H1 (cell line): ENCODE measurements at regions not wholly inside any gene's neighbourhood (a gene's known extent, or its start where the extent isn't known, plus 50 kb on each side); places are given as distances from the start of the nearest gene placed in this dataset.

Source experiments
- CTCF ChIA-PET: fragments of 300-600 bp; sonication (Branson Sonifier 250); formaldehyde crosslinking; loops from one replicate; lab custom pipeline; 2021; ENCODE audit not compliant: partially characterized antibody; lab: Charles Lee
- POLR2A ChIA-PET: fragments of 300-600 bp; sonication (Branson Sonifier 250); formaldehyde crosslinking; loops from one replicate; lab custom pipeline; 2021; ENCODE audit warnings: inconsistent platforms; ENCODE audit not compliant: partially characterized antibody; lab: Charles Lee
- DNase-seq, 2 experiments: peaks; one replicate each; pipeline versions ENCODE4 v3.0.0 to v3.0.0-alpha.2; 2010 to 2022; ENCODE audit warnings: low spot score in 2 of 2, low read depth in 1 of 2, mixed read lengths in 1 of 2
- FAIRE-seq: peaks from 2 replicates; lab custom pipeline; 2011; peaks lifted over from hg19 to GRCh38; lab: Jason Lieb, UNC
- H2AFZ ChIP-seq: 2 replicates; pipeline ENCODE4 v1.8.1; 2012; ENCODE audit warnings: low read length, inconsistent platforms
- H2AK5ac ChIP-seq: 2 replicates; pipeline ENCODE4 v1.6.1; 2013; ENCODE audit warnings: low read depth, low read length
- H2BK120ac ChIP-seq: replicated peaks from 2 replicates; pipeline ENCODE3; 2013; ENCODE audit warnings: low read depth, low read length, inconsistent platforms
- H2BK12ac ChIP-seq: 2 replicates; pipeline ENCODE4 v1.6.1; 2013; ENCODE audit warnings: low read depth, low read length
- H2BK15ac ChIP-seq: 2 replicates; pipeline ENCODE4 v1.6.1; 2013; ENCODE audit warnings: low read length
- H2BK20ac ChIP-seq: 2 replicates; pipeline ENCODE4 v1.6.1; 2013; ENCODE audit warnings: low read length
- H2BK5ac ChIP-seq: 2 replicates; pipeline ENCODE4 v1.6.1; 2013; ENCODE audit warnings: low read depth, low read length
- H3K14ac ChIP-seq: 2 replicates; pipeline ENCODE4 v1.6.1; 2013; ENCODE audit warnings: inconsistent platforms; ENCODE audit not compliant: insufficient read length
- H3K18ac ChIP-seq: 2 replicates; pipeline ENCODE4 v1.6.1; 2013; ENCODE audit warnings: low read length; ENCODE audit errors: extremely low read depth
- H3K23ac ChIP-seq: 2 replicates; pipeline ENCODE4 v1.6.1; 2013; ENCODE audit warnings: inconsistent platforms; ENCODE audit not compliant: insufficient read length
- H3K23me2 ChIP-seq: 2 replicates; pipeline ENCODE4 v1.6.1; 2013; ENCODE audit warnings: low read depth, low read length
- H3K27ac ChIP-seq: 2 replicates; pipeline ENCODE4 v1.6.1; 2011; ENCODE audit warnings: low read depth, low read length, inconsistent platforms
- H3K27me3 ChIP-seq, 4 experiments: replicated peaks in 1 of 4; 1 replicate in 1 of 4; 2 replicates in 3 of 4; pipeline versions ENCODE4 v1.6.1 to v1.8.1; 2011 to 2013; ENCODE audit warnings: low read length in 3 of 4, mild to moderate bottlenecking in 3 of 4, inconsistent platforms in 2 of 4, mixed read lengths in 2 of 4, moderate library complexity in 1 of 4; ENCODE audit not compliant: control insufficient read depth in 3 of 4, insufficient read depth in 3 of 4; ENCODE audit errors: extremely low read depth in 1 of 4
- H3K36me3 ChIP-seq, 4 experiments: 2 replicates each; pipeline versions ENCODE4 v1.6.1 to v1.8.1; 2011 to 2013; ENCODE audit warnings: mild to moderate bottlenecking in 4 of 4, low read length in 3 of 4, moderate library complexity in 2 of 4, control low read depth in 1 of 4, inconsistent platforms in 1 of 4; ENCODE audit not compliant: insufficient read depth in 4 of 4, control insufficient read depth in 2 of 4
- H3K4ac ChIP-seq: replicated peaks from 2 replicates; pipeline ENCODE3; 2013; ENCODE audit warnings: low read length, low read depth, mixed read lengths, inconsistent platforms; ENCODE audit not compliant: insufficient read length
- H3K4me1 ChIP-seq, 4 experiments: replicated peaks in 1 of 4; 1 replicate in 1 of 4; 2 replicates in 3 of 4; pipeline versions ENCODE4 v1.6.1 to v1.8.1; 2011 to 2013; ENCODE audit warnings: low read length in 3 of 4, inconsistent platforms in 2 of 4, mixed read lengths in 1 of 4; ENCODE audit not compliant: insufficient read depth in 4 of 4, control insufficient read depth in 3 of 4
- H3K4me2 ChIP-seq, 2 experiments: 2 replicates each; pipeline versions ENCODE4 v1.6.1 to v1.8.1; 2011 to 2013; ENCODE audit warnings: low read depth in 2 of 2, low read length in 2 of 2, control low read depth in 1 of 2, inconsistent platforms in 1 of 2, mild to moderate bottlenecking in 1 of 2; ENCODE audit not compliant: insufficient read depth in 1 of 2
- H3K4me3 ChIP-seq, 4 experiments: fragments of 200-600, 300-600 bp in 1 of 4; sonication (generic), shearing (Covaris generic), sonication (Bioruptor Twin) in 1 of 4; 2 replicates each; pipeline versions ENCODE4 v1.5.1 to v1.8.1; 2011 to 2016; ENCODE audit warnings: low read length in 4 of 4, low read depth in 3 of 4, control low read depth in 2 of 4, inconsistent platforms in 2 of 4, mild to moderate bottlenecking in 2 of 4, mixed read lengths in 1 of 4, moderate library complexity in 1 of 4; ENCODE audit not compliant: insufficient read depth in 2 of 4; ENCODE audit errors: extremely low read depth in 1 of 4
- H3K56ac ChIP-seq: replicated peaks from 2 replicates; pipeline ENCODE3; 2013; ENCODE audit warnings: low read depth, mild to moderate bottlenecking, mixed read lengths, low read length, inconsistent platforms; ENCODE audit not compliant: insufficient read length
- H3K79me1 ChIP-seq: 2 replicates; pipeline ENCODE4 v1.6.1; 2013; ENCODE audit warnings: low read depth, low read length, control low read depth
- H3K79me2 ChIP-seq, 2 experiments: 2 replicates each; pipeline versions ENCODE4 v1.6.1 to v1.8.1; 2012 to 2013; ENCODE audit warnings: low read length in 2 of 2, mild to moderate bottlenecking in 2 of 2, inconsistent platforms in 1 of 2; ENCODE audit not compliant: insufficient read depth in 2 of 2, control insufficient read depth in 1 of 2
- H3K9ac ChIP-seq, 4 experiments: replicated peaks in 1 of 4; 1 replicate in 1 of 4; 2 replicates in 3 of 4; pipeline versions ENCODE4 v1.6.1 to v1.8.1; 2011 to 2013; ENCODE audit warnings: low read depth in 3 of 4, low read length in 3 of 4, control low read depth in 2 of 4, mild to moderate bottlenecking in 2 of 4, moderate library complexity in 2 of 4, inconsistent platforms in 1 of 4; ENCODE audit errors: extremely low read depth in 1 of 4
- H3K9me3 ChIP-seq, 2 experiments: 2 replicates each; pipeline versions ENCODE4 v1.6.1 to v1.8.1; 2012 to 2013; ENCODE audit warnings: mild to moderate bottlenecking in 2 of 2, moderate library complexity in 2 of 2, control low read depth in 1 of 2, inconsistent platforms in 1 of 2, low read depth in 1 of 2, low read length in 1 of 2, mixed read lengths in 1 of 2; ENCODE audit not compliant: insufficient read depth in 2 of 2
- H4K20me1 ChIP-seq, 2 experiments: replicated peaks in 1 of 2; 2 replicates each; pipeline versions ENCODE3 to v1.8.1; 2011 to 2013; ENCODE audit warnings: inconsistent platforms in 2 of 2, low read length in 2 of 2, mild to moderate bottlenecking in 1 of 2; ENCODE audit not compliant: insufficient read depth in 2 of 2, control insufficient read depth in 1 of 2
- H4K5ac ChIP-seq: 2 replicates; pipeline ENCODE4 v1.6.1; 2013; ENCODE audit warnings: low read length, low read depth, mixed read lengths, inconsistent platforms; ENCODE audit not compliant: insufficient read length
- H4K8ac ChIP-seq: 2 replicates; pipeline ENCODE4 v1.8.0; 2013; ENCODE audit warnings: mild to moderate bottlenecking, moderate library complexity, low read length, inconsistent platforms; ENCODE audit not compliant: insufficient read depth; ENCODE audit errors: extremely low read depth
- H4K91ac ChIP-seq: replicated peaks from 2 replicates; pipeline ENCODE3; 2013; ENCODE audit warnings: low read length, mixed read lengths, inconsistent platforms; ENCODE audit not compliant: insufficient read length
- CBX5 ChIP-seq: fragments of 300-800, 300-1000 bp; sonication (generic); IDR thresholded peaks from 2 replicates; pipeline ENCODE4 v1.7.1; 2016; ENCODE audit warnings: antibody characterized with exemption, low read length, low read depth
- EGR1 ChIP-seq: IDR thresholded peaks from 2 replicates; pipeline ENCODE4 v1.6.1; 2011; ENCODE audit warnings: low read depth, low read length, borderline replicate concordance
- JUND ChIP-seq: IDR thresholded peaks from 2 replicates; pipeline ENCODE4 v1.6.1; 2011; ENCODE audit warnings: mild to moderate bottlenecking, improper control_type of control experiment, low read length
- MAX ChIP-seq: IDR thresholded peaks from 2 replicates; pipeline ENCODE4 v1.6.1; 2012; ENCODE audit warnings: inconsistent platforms
- POLR2AphosphoS5 ChIP-seq: IDR thresholded peaks from 2 replicates; pipeline ENCODE4 v1.6.1; 2011; ENCODE audit warnings: low read depth, low read length
- POU5F1 ChIP-seq: IDR thresholded peaks from 2 replicates; pipeline ENCODE4 v1.6.1; 2011; ENCODE audit warnings: low read depth, mild to moderate bottlenecking, low read length, moderate library complexity
- RBBP5 ChIP-seq: IDR thresholded peaks from 2 replicates; pipeline ENCODE4 v1.7.1; 2012; ENCODE audit warnings: low read depth, mild to moderate bottlenecking, inconsistent platforms, low read length, moderate library complexity, borderline replicate concordance
- RFX5 ChIP-seq: IDR thresholded peaks from 2 replicates; pipeline ENCODE4 v1.6.1; 2011; ENCODE audit warnings: low read depth, low read length, improper control_type of control experiment, borderline replicate concordance
- RNF2 ChIP-seq: fragments of 200-900, 300-1000 bp; sonication (generic); IDR thresholded peaks from 2 replicates; pipeline ENCODE4 v1.7.1; 2016; ENCODE audit warnings: borderline replicate concordance, low read depth, mild to moderate bottlenecking, antibody characterized with exemption, low read length; ENCODE audit not compliant: poor library complexity, severe bottlenecking; ENCODE audit errors: missing control alignments
- SRF ChIP-seq: IDR thresholded peaks from 2 replicates; pipeline ENCODE4 v1.6.1; 2011; ENCODE audit warnings: mild to moderate bottlenecking, low read depth, low read length, moderate library complexity
- TEAD4 ChIP-seq: IDR thresholded peaks from 2 replicates; pipeline ENCODE4 v1.6.1; 2012; ENCODE audit warnings: low read depth, low read length, inconsistent platforms, mixed read lengths
- WGBS, 2 experiments: shearing (Covaris generic) in 1 of 2; methylation state at CpG; one replicate each; pipeline versions ENCODE4 v1.1.6 to v1.1.7; 2013 to 2015; ENCODE audit warnings: low lambda C conversion rate in 2 of 2, mixed read lengths in 2 of 2, inconsistent platforms in 1 of 2, low coverage in 1 of 2, missing lambda C conversion rate in 1 of 2; ENCODE audit not compliant: insufficient replicate concordance in 2 of 2, insufficient coverage in 1 of 2, insufficient read length in 1 of 2; ENCODE audit errors: extremely low coverage in 1 of 2, missing lambda C conversion rate in 1 of 2; 5-methylcytosine and 5-hydroxymethylcytosine counted together

- H3K27ac ChIP-seq, result no peak overlapping the region
- no peaks in the 10 kb centered on the region for H3K23me2 ChIP-seq
- H3K4me3 ChIP-seq, result no peak overlapping the region
- no peaks in the 10 kb centered on the region for H3K9me3 ChIP-seq
- H3K4me1 ChIP-seq, result no peaks in the 10 kb centered on the region
- H4K91ac ChIP-seq, result no peak overlapping the region
- H3K4ac ChIP-seq, result no peak overlapping the region
- no peak overlapping the region for H4K5ac ChIP-seq
- CTCF ChIA-PET, result no interaction called here
- no peak overlapping the region for H3K23ac ChIP-seq
- no peaks in the 10 kb centered on the region for H3K27me3 ChIP-seq
- H3K79me1 ChIP-seq, result no peaks in the 10 kb centered on the region
- H3K36me3 ChIP-seq, result no peaks in the 10 kb centered on the region
- H3K4me2 ChIP-seq, result no peak overlapping the region
- no peak for TF ChIP-seq CBX5
- no peak for TF ChIP-seq POLR2AphosphoS5
- TF ChIP-seq RNF2, result no peak
- no peak for TF ChIP-seq POU5F1
- no peak for TF ChIP-seq TEAD4
- TF ChIP-seq MAX, result no peak
- TF ChIP-seq RFX5, result no peak
- no peak for TF ChIP-seq EGR1
- TF ChIP-seq JUND, result no peak
- TF ChIP-seq SRF, result no peak
- TF ChIP-seq RBBP5, result no peak
- FAIRE-seq (no peak), DNase-seq (no peak)
- H3K56ac ChIP-seq, result no peak overlapping the region
- H3K79me2 ChIP-seq, result no peaks in the 10 kb centered on the region
- POLR2A ChIA-PET, result no interaction called here
- WGBS, 2 experiments, result 100% methylated on average over 2 of the region's 2 CpGs; no CpG with 5 or more reads in 1 of the 2 experiments
- H2BK12ac ChIP-seq, result no peak overlapping the region
- no peak overlapping the region for H2BK120ac ChIP-seq
- H2BK15ac ChIP-seq, result no peak overlapping the region
- H3K14ac ChIP-seq, result no peak overlapping the region
- no peaks in the 10 kb centered on the region for H4K20me1 ChIP-seq
- H3K18ac ChIP-seq, result no peak overlapping the region
- H4K8ac ChIP-seq, result no peak overlapping the region
- no peak overlapping the region for H2BK5ac ChIP-seq
- H2AFZ ChIP-seq, result no peak overlapping the region
- no peak overlapping the region for H2BK20ac ChIP-seq
- no peak overlapping the region for H2AK5ac ChIP-seq
- H3K9ac ChIP-seq, result no peak overlapping the region
These were observed 88.5 kb downstream of the TSPAN8 start for GRCh38 chr12:71069311-71069710.
